GM19397 (cell line): ENCODE measurements at regions not wholly inside any gene's neighbourhood (a gene's known extent, or its start where the extent isn't known, plus 50 kb on each side); places are given as distances from the start of the nearest gene placed in this dataset.
"Not testable (repeated sequence)": the region's sequence is repeated elsewhere in the genome, so short reads cannot be mapped to it uniquely, and the experiment has no call there.

ENCODE experiments used
- ATAC-seq: cut with Tn5 transposase; IDR thresholded peaks from one replicate; pipeline ENCODE4 v1.9.1; 2021; ENCODE audit warnings: mild to moderate bottlenecking, moderate library complexity; ENCODE audit not compliant: unreplicated experiment

- peak; percentile 68 for ATAC-seq
Observed at GRCh38 chr6:27132532-27133280, 114.8 kb upstream of the PRSS16 start.

- peak; percentile 1 for ATAC-seq
Observed at GRCh38 chr6:27133281-27134227, 113.9 kb upstream of the PRSS16 start.

- no peak for ATAC-seq
Observed at GRCh38 chr6:27135087-27135657, 112.3 kb upstream of the PRSS16 start.

- ATAC-seq, result no peak
Observed at GRCh38 chr6:27136077-27136644, 111.3 kb upstream of the PRSS16 start.

GRCh38 chr6:27136978-27137814 is 110.3 kb upstream of the PRSS16 start:
- ATAC-seq, result no peak

- no peak for ATAC-seq
Observed at GRCh38 chr6:27138406-27138805, 109.1 kb upstream of the PRSS16 start.

GRCh38 chr6:27138837-27139755 is 108.4 kb upstream of the PRSS16 start:
- peak; percentile 63 for ATAC-seq

GRCh38 chr6:27139756-27140579 is 107.5 kb upstream of the PRSS16 start:
- ATAC-seq, result peak; percentile 26

- no peak for ATAC-seq
Observed at GRCh38 chr6:27140999-27141528, 106.4 kb upstream of the PRSS16 start.

- ATAC-seq, result no peak
Observed at GRCh38 chr6:27141529-27142015, 105.9 kb upstream of the PRSS16 start.

- not testable (repeated sequence) for ATAC-seq
Observed at GRCh38 chr6:27143020-27143388, 104.5 kb upstream of the PRSS16 start.

GRCh38 chr6:27143474-27144026 is 104.0 kb upstream of the PRSS16 start:
- no peak for ATAC-seq

- no peak for ATAC-seq
Observed at GRCh38 chr6:27144740-27145079, 102.8 kb upstream of the PRSS16 start.

GRCh38 chr6:27145731-27146455 is 101.6 kb upstream of the PRSS16 start:
- no peak for ATAC-seq

- ATAC-seq, result not testable (repeated sequence)
Observed at GRCh38 chr6:27146456-27146705, 101.1 kb upstream of the PRSS16 start.

GRCh38 chr6:27146706-27147505 is 100.6 kb upstream of the PRSS16 start:
- peak; percentile 76 for ATAC-seq

- ATAC-seq, result no peak
Observed at GRCh38 chr6:27148404-27148795, 99.1 kb upstream of the PRSS16 start.
